OCI-LY3 (cell line): ENCODE measurements at regions not wholly inside any gene's neighbourhood (a gene's known extent, or its start where the extent isn't known, plus 50 kb on each side); places are given as distances from the start of the nearest gene placed in this dataset.

Source experiments
- EZH2phosphoT487 ChIP-seq: fragments of 200-600 bp; shearing (Covaris generic); IDR thresholded peaks from 2 replicates; pipeline ENCODE4 v1.6.1; 2018; ENCODE audit warnings: antibody characterized with exemption, mixed run types, low read depth
- TF ChIP-seq, protein P1 (sequence below): fragments of 200-600, 300-600 bp; sonication (generic); IDR thresholded peaks from 2 replicates; pipeline ENCODE4 v1.5.1; 2014; ENCODE audit warnings: antibody characterized with exemption, low read length, low read depth

DNA sequence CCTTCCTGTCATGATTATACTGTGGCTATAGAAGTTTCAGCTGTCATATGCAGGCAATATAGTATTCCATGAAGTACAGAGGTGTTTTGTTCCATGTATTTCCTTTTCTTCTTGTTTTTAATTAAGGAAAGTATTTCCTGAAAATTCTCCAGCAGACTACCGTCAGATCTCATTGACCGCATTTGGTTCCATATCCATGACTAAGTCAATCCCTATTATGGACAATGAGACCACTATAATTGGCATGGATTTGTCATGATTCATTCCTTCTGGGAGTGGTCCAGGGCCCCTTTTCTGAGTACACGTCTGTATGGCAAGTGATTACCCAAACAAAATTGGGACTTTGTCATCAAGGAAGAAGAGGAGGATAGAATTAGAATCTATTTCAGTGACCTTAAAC lies 283.2 kb upstream of the CLINT1 start:
- TF ChIP-seq, protein P1, sequence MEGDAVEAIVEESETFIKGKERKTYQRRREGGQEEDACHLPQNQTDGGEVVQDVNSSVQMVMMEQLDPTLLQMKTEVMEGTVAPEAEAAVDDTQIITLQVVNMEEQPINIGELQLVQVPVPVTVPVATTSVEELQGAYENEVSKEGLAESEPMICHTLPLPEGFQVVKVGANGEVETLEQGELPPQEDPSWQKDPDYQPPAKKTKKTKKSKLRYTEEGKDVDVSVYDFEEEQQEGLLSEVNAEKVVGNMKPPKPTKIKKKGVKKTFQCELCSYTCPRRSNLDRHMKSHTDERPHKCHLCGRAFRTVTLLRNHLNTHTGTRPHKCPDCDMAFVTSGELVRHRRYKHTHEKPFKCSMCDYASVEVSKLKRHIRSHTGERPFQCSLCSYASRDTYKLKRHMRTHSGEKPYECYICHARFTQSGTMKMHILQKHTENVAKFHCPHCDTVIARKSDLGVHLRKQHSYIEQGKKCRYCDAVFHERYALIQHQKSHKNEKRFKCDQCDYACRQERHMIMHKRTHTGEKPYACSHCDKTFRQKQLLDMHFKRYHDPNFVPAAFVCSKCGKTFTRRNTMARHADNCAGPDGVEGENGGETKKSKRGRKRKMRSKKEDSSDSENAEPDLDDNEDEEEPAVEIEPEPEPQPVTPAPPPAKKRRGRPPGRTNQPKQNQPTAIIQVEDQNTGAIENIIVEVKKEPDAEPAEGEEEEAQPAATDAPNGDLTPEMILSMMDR: no peak
- TF ChIP-seq EZH2phosphoT487: no peak
